Kidney epithelial cell (primary cell): ENCODE measurements at regions not wholly inside any gene's neighbourhood (a gene's known extent, or its start where the extent isn't known, plus 50 kb on each side); places are given as distances from the start of the nearest gene placed in this dataset.

Source experiments
- DNase-seq: peaks from one replicate; pipeline ENCODE4 v3.0.0-alpha.2; 2010; ENCODE audit warnings: low read depth
- H3K27me3 ChIP-seq: 2 replicates; pipeline ENCODE4 v1.6.0; 2011; ENCODE audit warnings: low read length; ENCODE audit not compliant: control insufficient read depth, insufficient read depth
- H3K36me3 ChIP-seq: 2 replicates; pipeline ENCODE4 v1.5.1; 2011; ENCODE audit warnings: low read length; ENCODE audit not compliant: control insufficient read depth, insufficient read depth
- H3K4me3 ChIP-seq: 2 replicates; pipeline ENCODE4 v1.5.1; 2011; ENCODE audit warnings: low read depth, mild to moderate bottlenecking, control low read depth, low read length
- CTCF ChIP-seq: IDR thresholded peaks from 2 replicates; pipeline ENCODE4 v1.5.1; 2011; ENCODE audit warnings: mild to moderate bottlenecking, moderate library complexity, low read length, control low read depth, inconsistent platforms; ENCODE audit not compliant: insufficient read depth, poor library complexity, severe bottlenecking

GRCh38 chr16:59330019-59330670, 596.0 kb upstream of the GOT2 start:
- no peak for DNase-seq
- Histone ChIP-seq H3K27me3 (no peaks in the 10 kb centered on the region), H3K4me3 (no peak overlapping the region), H3K36me3 (no peaks in the 10 kb centered on the region)
- no peak for TF ChIP-seq CTCF

GRCh38 chr16:59328961-59329360, 594.8 kb upstream of the GOT2 start:
- no peak overlapping the region for H3K4me3 ChIP-seq
- DNase-seq, result no peak
- H3K36me3 ChIP-seq, result no peaks in the 10 kb centered on the region
- H3K27me3 ChIP-seq, result no peaks in the 10 kb centered on the region
- TF ChIP-seq CTCF, result no peak

DNA sequence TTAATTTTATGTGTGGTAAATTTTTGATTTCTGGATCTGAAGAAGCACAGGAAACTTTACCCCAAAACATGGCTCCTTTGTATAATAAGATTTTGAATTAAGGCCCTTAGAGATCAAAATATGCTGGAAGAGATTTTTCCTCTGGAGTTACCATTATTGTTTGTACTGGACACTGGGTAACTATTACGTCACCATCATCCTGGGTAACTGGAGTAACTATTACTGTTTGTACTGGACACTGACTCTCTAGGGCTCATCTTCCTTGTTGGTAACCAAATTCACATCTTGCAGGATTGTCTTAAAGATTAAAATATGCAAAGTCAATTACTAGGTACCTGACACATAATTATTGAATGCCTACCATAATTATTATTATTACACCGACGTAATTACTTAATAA, 593.8 kb upstream of the GOT2 start:
- no peak for TF ChIP-seq CTCF
- no peak overlapping the region for H3K4me3 ChIP-seq
- DNase-seq, result no peak
- no peaks in the 10 kb centered on the region for H3K27me3 ChIP-seq
- H3K36me3 ChIP-seq, result no peaks in the 10 kb centered on the region

DNA sequence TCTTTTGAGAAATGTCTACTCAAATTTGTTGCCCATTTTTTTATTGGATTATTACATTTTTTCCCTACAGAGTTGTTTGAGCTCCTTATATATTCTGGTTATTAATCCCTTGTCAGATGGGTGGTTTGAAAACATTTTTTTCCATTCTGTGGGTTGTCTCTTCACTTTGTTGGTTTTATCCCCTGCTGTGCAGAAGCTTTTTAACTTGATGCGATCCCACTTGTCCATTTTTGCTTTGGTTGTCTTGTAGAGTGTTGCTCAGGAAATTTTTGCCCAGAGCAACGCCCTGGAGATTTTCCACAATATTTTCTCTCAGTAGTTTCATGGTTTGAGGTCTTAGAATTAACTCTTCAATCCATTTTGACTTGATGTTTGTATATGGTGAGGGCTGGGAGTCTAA, 592.8 kb upstream of the GOT2 start:
- TF ChIP-seq CTCF, result no peak
- Histone ChIP-seq H3K4me3 (no peak overlapping the region), H3K36me3 (no peaks in the 10 kb centered on the region), H3K27me3 (no peaks in the 10 kb centered on the region)
- no peak for DNase-seq

- no peaks in the 10 kb centered on the region for H3K27me3 ChIP-seq
- H3K36me3 ChIP-seq, result no peaks in the 10 kb centered on the region
- TF ChIP-seq CTCF, result no peak
- DNase-seq, result peak; percentile 25
- H3K4me3 ChIP-seq, result no peak overlapping the region
Observed at GRCh38 chr16:59324462-59324861, 590.3 kb upstream of the GOT2 start.

GRCh38 chr16:59320657-59321056, 586.5 kb upstream of the GOT2 start:
- no peak overlapping the region for H3K4me3 ChIP-seq
- no peaks in the 10 kb centered on the region for H3K27me3 ChIP-seq
- DNase-seq, result no peak
- no peaks in the 10 kb centered on the region for H3K36me3 ChIP-seq
- no peak for TF ChIP-seq CTCF
